Suprapubic skin (tissue), 4 donors: ENCODE measurements at regions not wholly inside any gene's neighbourhood (a gene's known extent, or its start where the extent isn't known, plus 50 kb on each side); places are given as distances from the start of the nearest gene placed in this dataset.

Experiments used
- EP300 ChIP-seq: sonication (generic); formaldehyde crosslinking; IDR thresholded peaks from one replicate; pipeline ENCODE4 v1.6.1; 2017; ENCODE audit warnings: antibody characterized with exemption
- POLR2A ChIP-seq, 2 donors: fragments of 450-650 bp; IDR thresholded peaks; one replicate each; pipeline ENCODE4 v1.6.1; 2017; ENCODE audit warnings: antibody characterized with exemption in 2 of 2, mild to moderate bottlenecking in 2 of 2, moderate library complexity in 2 of 2
- POLR2AphosphoS5 ChIP-seq, 3 donors: sonication (generic); formaldehyde crosslinking; IDR thresholded peaks; one replicate each; pipeline ENCODE4 v1.6.1; 2017; ENCODE audit warnings: antibody characterized with exemption in 3 of 3
- TF ChIP-seq, protein P1 (sequence below), 2 donors: fragments of 200-600 bp in 1 of 2; fragments of 450-650 bp in 1 of 2; sonication (generic) in 1 of 2; IDR thresholded peaks; one replicate each; pipeline ENCODE4 v1.5.1; 2016 to 2019; ENCODE audit warnings: antibody characterized with exemption in 2 of 2, mild to moderate bottlenecking in 1 of 2, moderate library complexity in 1 of 2

DNA sequence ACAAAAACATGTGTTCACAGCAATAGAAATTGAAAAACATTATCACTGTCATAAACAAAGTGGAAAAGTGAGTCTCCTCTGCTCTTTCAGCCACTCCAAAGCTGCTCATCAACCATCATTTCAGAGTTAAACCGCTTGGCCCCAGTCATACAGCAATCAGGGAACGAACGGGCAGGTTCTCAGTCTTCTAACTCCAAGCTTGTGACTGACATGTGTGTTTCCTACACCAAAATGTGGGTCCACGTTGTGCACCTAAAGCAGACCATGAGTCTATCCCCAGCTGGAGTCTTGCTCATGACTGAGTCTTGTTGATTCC is 582.6 kb upstream of the ID2 start:
- TF ChIP-seq, protein P1, sequence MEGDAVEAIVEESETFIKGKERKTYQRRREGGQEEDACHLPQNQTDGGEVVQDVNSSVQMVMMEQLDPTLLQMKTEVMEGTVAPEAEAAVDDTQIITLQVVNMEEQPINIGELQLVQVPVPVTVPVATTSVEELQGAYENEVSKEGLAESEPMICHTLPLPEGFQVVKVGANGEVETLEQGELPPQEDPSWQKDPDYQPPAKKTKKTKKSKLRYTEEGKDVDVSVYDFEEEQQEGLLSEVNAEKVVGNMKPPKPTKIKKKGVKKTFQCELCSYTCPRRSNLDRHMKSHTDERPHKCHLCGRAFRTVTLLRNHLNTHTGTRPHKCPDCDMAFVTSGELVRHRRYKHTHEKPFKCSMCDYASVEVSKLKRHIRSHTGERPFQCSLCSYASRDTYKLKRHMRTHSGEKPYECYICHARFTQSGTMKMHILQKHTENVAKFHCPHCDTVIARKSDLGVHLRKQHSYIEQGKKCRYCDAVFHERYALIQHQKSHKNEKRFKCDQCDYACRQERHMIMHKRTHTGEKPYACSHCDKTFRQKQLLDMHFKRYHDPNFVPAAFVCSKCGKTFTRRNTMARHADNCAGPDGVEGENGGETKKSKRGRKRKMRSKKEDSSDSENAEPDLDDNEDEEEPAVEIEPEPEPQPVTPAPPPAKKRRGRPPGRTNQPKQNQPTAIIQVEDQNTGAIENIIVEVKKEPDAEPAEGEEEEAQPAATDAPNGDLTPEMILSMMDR (IDR thresholded peaks at IDR 0.05) = no peak
- no peak for TF ChIP-seq POLR2AphosphoS5 (IDR thresholded peaks at IDR 0.05)
- no peak for TF ChIP-seq POLR2A (IDR thresholded peaks at IDR 0.05)
- no peak for TF ChIP-seq EP300
